HL-60 (cell line): ENCODE measurements at regions not wholly inside any gene's neighbourhood (a gene's known extent, or its start where the extent isn't known, plus 50 kb on each side); places are given as distances from the start of the nearest gene placed in this dataset.

ENCODE experiments used
- DNase-seq, 2 experiments: peaks; one replicate each; pipeline ENCODE4 v3.0.0-alpha.2; 2010 to 2020; ENCODE audit warnings: low read depth in 1 of 2, low spot score in 1 of 2
- H3K27ac ChIP-seq: fragments of 250-450 bp; sonication (Bioruptor Pico); replicated peaks from 2 replicates; pipeline ENCODE4 v1.5.1; 2020; ENCODE audit warnings: mild to moderate bottlenecking, moderate library complexity
- H3K27me3 ChIP-seq: fragments of 250-450 bp; sonication (Bioruptor Pico); 2 replicates; pipeline ENCODE4 v1.5.1; 2021; ENCODE audit warnings: mild to moderate bottlenecking, moderate library complexity; ENCODE audit not compliant: insufficient read depth, poor library complexity, severe bottlenecking
- H3K4me3 ChIP-seq: replicated peaks from 2 replicates; pipeline ENCODE4 v1.5.1; 2011; ENCODE audit warnings: mild to moderate bottlenecking, control low read depth, low read length; ENCODE audit not compliant: insufficient read depth
- CTCF ChIP-seq: IDR thresholded peaks from one replicate; pipeline ENCODE4 v1.5.1; 2011; ENCODE audit warnings: low read length, control low read depth, inconsistent platforms; ENCODE audit not compliant: insufficient read depth
- GABPA ChIP-seq: IDR thresholded peaks from 2 replicates; pipeline ENCODE4 v1.6.1; 2012; ENCODE audit warnings: low read depth
- POLR2AphosphoS5 ChIP-seq: IDR thresholded peaks from 2 replicates; pipeline ENCODE4 v1.6.1; 2012; ENCODE audit warnings: low read depth
- REST ChIP-seq: IDR thresholded peaks from 2 replicates; pipeline ENCODE4 v1.6.1; 2012; ENCODE audit warnings: low read depth; ENCODE audit not compliant: insufficient replicate concordance
- SPI1 ChIP-seq: IDR thresholded peaks from 2 replicates; pipeline ENCODE4 v1.6.1; 2012; ENCODE audit warnings: low read depth, mild to moderate bottlenecking, borderline replicate concordance

- TF ChIP-seq REST (no peak), CTCF (no peak), SPI1 (no peak), POLR2AphosphoS5 (no peak), GABPA (no peak)
- Histone ChIP-seq H3K27ac (no peak overlapping the region), H3K27me3 (no peaks in the 10 kb centered on the region), H3K4me3 (no peak overlapping the region)
- DNase-seq: no peak
These were observed 71.4 kb upstream of the STARD4 start for GRCh38 chr5:111583758-111584203.

GRCh38 chr5:111582993-111583601 is 70.8 kb upstream of the STARD4 start:
- no peaks in the 10 kb centered on the region for H3K27me3 ChIP-seq
- H3K27ac ChIP-seq: no peak overlapping the region
- TF ChIP-seq POLR2AphosphoS5 (no peak), SPI1 (peak; percentile 66; the same call in 1 of the 2 replicates)
- H3K4me3 ChIP-seq: no peak overlapping the region
- peak; percentile 35 to 38 for DNase-seq

- DNase-seq: no peak
- no peaks in the 10 kb centered on the region for H3K27me3 ChIP-seq
- H3K27ac ChIP-seq: no peak overlapping the region
- no peak overlapping the region for H3K4me3 ChIP-seq
- TF ChIP-seq CTCF (no peak), POLR2AphosphoS5 (no peak), REST (no peak), SPI1 (no peak), GABPA (no peak)
These were observed 70.1 kb upstream of the STARD4 start for GRCh38 chr5:111582451-111582850.

GRCh38 chr5:111580956-111581355 is 68.6 kb upstream of the STARD4 start:
- DNase-seq: no peak
- H3K27ac ChIP-seq: no peak overlapping the region
- H3K4me3 ChIP-seq: no peak overlapping the region
- no peaks in the 10 kb centered on the region for H3K27me3 ChIP-seq
- TF ChIP-seq REST (no peak), POLR2AphosphoS5 (no peak)
